Activated T-cell treated with anti-CD3 and anti-CD28 coated beads, Interleukin-2, amount 50 U/mL, for 4 hours (primary cell): ENCODE measurements at regions not wholly inside any gene's neighbourhood (a gene's known extent, or its start where the extent isn't known, plus 50 kb on each side); places are given as distances from the start of the nearest gene placed in this dataset.

Experiments used
- ATAC-seq, 2 donors: fragments of 200-7000 bp; cut with Tn5 transposase; one replicate each; pipeline ENCODE4 v1.10.0; 2021
- DNase-seq: peaks from one replicate; pipeline ENCODE4 v3.0.0-alpha.2; 2020
- H3K27me3 Mint-ChIP-seq: one replicate; pipeline ENCODE4 v1.8.0; 2021; ENCODE audit warnings: low read depth, mixed read lengths
- H3K36me3 Mint-ChIP-seq: one replicate; pipeline ENCODE4 v1.8.0; 2022; ENCODE audit warnings: mixed read lengths; ENCODE audit not compliant: insufficient read depth
- H3K4me1 Mint-ChIP-seq: one replicate; pipeline ENCODE4 v1.8.0; 2021; ENCODE audit warnings: low read depth, mixed read lengths
- H3K4me3 Mint-ChIP-seq: one replicate; pipeline ENCODE4 v1.8.0; 2021; ENCODE audit warnings: mild to moderate bottlenecking, moderate library complexity, mixed read lengths
- H3K9me3 Mint-ChIP-seq: one replicate; pipeline ENCODE4 v1.8.0; 2021; ENCODE audit warnings: mixed read lengths

GRCh38 chr13:88115976-88116375 lies 444.8 kb downstream of the SLITRK5 start:
- no peak overlapping the region for H3K4me3 Mint-ChIP-seq

GRCh38 chr13:88118952-88119351 lies 447.8 kb downstream of the SLITRK5 start:
- H3K4me3 Mint-ChIP-seq = no peak overlapping the region
- ATAC-seq (no peak), DNase-seq (no peak)
- no peaks in the 10 kb centered on the region for H3K9me3 Mint-ChIP-seq
- no peaks in the 10 kb centered on the region for H3K36me3 Mint-ChIP-seq
- no peaks in the 10 kb centered on the region for H3K4me1 Mint-ChIP-seq
- no peaks in the 10 kb centered on the region for H3K27me3 Mint-ChIP-seq

More at GRCh38 chr13:88115976-88116375, 444.8 kb downstream of the SLITRK5 start:
- ATAC-seq (no peak), DNase-seq (no peak)
- H3K27me3 Mint-ChIP-seq = no peaks in the 10 kb centered on the region
- no peaks in the 10 kb centered on the region for H3K4me1 Mint-ChIP-seq
- no peaks in the 10 kb centered on the region for H3K9me3 Mint-ChIP-seq
- no peaks in the 10 kb centered on the region for H3K36me3 Mint-ChIP-seq

GRCh38 chr13:88124142-88124541 lies 453.0 kb downstream of the SLITRK5 start:
- ATAC-seq = no peak
- Mint-ChIP-seq H3K36me3 (no peaks in the 10 kb centered on the region), H3K4me1 (no peaks in the 10 kb centered on the region), H3K4me3 (no peak overlapping the region), H3K9me3 (peaks cover 5% of the 10 kb centered on the region), H3K27me3 (no peaks in the 10 kb centered on the region)
- no peak for DNase-seq

GRCh38 chr13:88125055-88125454 lies 453.9 kb downstream of the SLITRK5 start:
- H3K36me3 Mint-ChIP-seq = no peaks in the 10 kb centered on the region

GRCh38 chr13:88136098-88136790 lies 465.1 kb downstream of the SLITRK5 start:
- no peak for ATAC-seq
- Mint-ChIP-seq H3K4me3 (no peak overlapping the region), H3K27me3 (no peaks in the 10 kb centered on the region), H3K36me3 (no peaks in the 10 kb centered on the region), H3K9me3 (peaks cover 4% of the 10 kb centered on the region), H3K4me1 (no peaks in the 10 kb centered on the region)
- DNase-seq = no peak

More at GRCh38 chr13:88125055-88125454, 453.9 kb downstream of the SLITRK5 start:
- Mint-ChIP-seq H3K4me3 (no peak overlapping the region), H3K4me1 (no peaks in the 10 kb centered on the region), H3K27me3 (no peaks in the 10 kb centered on the region), H3K9me3 (peaks cover 5% of the 10 kb centered on the region)
- ATAC-seq (no peak), DNase-seq (no peak)

GRCh38 chr13:88142653-88143052 lies 471.5 kb downstream of the SLITRK5 start:
- Mint-ChIP-seq H3K27me3 (no peaks in the 10 kb centered on the region), H3K4me3 (no peak overlapping the region), H3K9me3 (peaks cover 4% of the 10 kb centered on the region), H3K36me3 (no peaks in the 10 kb centered on the region), H3K4me1 (no peaks in the 10 kb centered on the region)
- ATAC-seq (no peak), DNase-seq (no peak)

GRCh38 chr13:88144580-88144979 lies 473.4 kb downstream of the SLITRK5 start:
- H3K4me3 Mint-ChIP-seq = no peak overlapping the region
- H3K36me3 Mint-ChIP-seq = no peaks in the 10 kb centered on the region
- H3K9me3 Mint-ChIP-seq = peaks cover 4% of the 10 kb centered on the region
- H3K4me1 Mint-ChIP-seq = no peaks in the 10 kb centered on the region
- ATAC-seq (no peak), DNase-seq (no peak)
- H3K27me3 Mint-ChIP-seq = no peaks in the 10 kb centered on the region

- ATAC-seq (no peak), DNase-seq (no peak)
- Mint-ChIP-seq H3K27me3 (no peaks in the 10 kb centered on the region), H3K36me3 (no peaks in the 10 kb centered on the region), H3K4me3 (no peak overlapping the region), H3K4me1 (no peaks in the 10 kb centered on the region), H3K9me3 (peaks cover 6% of the 10 kb centered on the region)
These were observed 482.2 kb downstream of the SLITRK5 start for GRCh38 chr13:88153353-88153752.

- Mint-ChIP-seq H3K27me3 (no peaks in the 10 kb centered on the region), H3K36me3 (no peaks in the 10 kb centered on the region), H3K9me3 (peaks cover 6% of the 10 kb centered on the region), H3K4me1 (no peaks in the 10 kb centered on the region), H3K4me3 (no peak overlapping the region)
- no peak for DNase-seq
- no peak for ATAC-seq
These were observed 482.8 kb downstream of the SLITRK5 start for GRCh38 chr13:88154001-88154400.

GRCh38 chr13:88162076-88162702 lies 491.0 kb downstream of the SLITRK5 start:
- H3K4me1 Mint-ChIP-seq = no peaks in the 10 kb centered on the region
- H3K4me3 Mint-ChIP-seq = no peak overlapping the region
- H3K27me3 Mint-ChIP-seq = no peaks in the 10 kb centered on the region
- no peaks in the 10 kb centered on the region for H3K9me3 Mint-ChIP-seq
- DNase-seq = no peak
- ATAC-seq = no peak
- H3K36me3 Mint-ChIP-seq = no peaks in the 10 kb centered on the region

- DNase-seq = no peak
- H3K4me3 Mint-ChIP-seq = no peak overlapping the region
- no peaks in the 10 kb centered on the region for H3K4me1 Mint-ChIP-seq
- no peaks in the 10 kb centered on the region for H3K36me3 Mint-ChIP-seq
- H3K9me3 Mint-ChIP-seq = peaks cover 8% of the 10 kb centered on the region
- H3K27me3 Mint-ChIP-seq = no peaks in the 10 kb centered on the region
- ATAC-seq = no peak
These were observed 505.1 kb downstream of the SLITRK5 start for GRCh38 chr13:88176231-88176630.

GRCh38 chr13:88183440-88183839 lies 512.3 kb downstream of the SLITRK5 start:
- Mint-ChIP-seq H3K9me3 (no peaks in the 10 kb centered on the region), H3K4me3 (no peak overlapping the region), H3K27me3 (no peaks in the 10 kb centered on the region), H3K4me1 (no peaks in the 10 kb centered on the region), H3K36me3 (no peaks in the 10 kb centered on the region)
- DNase-seq (no peak), ATAC-seq (no peak)

- ATAC-seq (no peak), DNase-seq (no peak)
- H3K27me3 Mint-ChIP-seq = no peaks in the 10 kb centered on the region
- no peaks in the 10 kb centered on the region for H3K36me3 Mint-ChIP-seq
- no peaks in the 10 kb centered on the region for H3K9me3 Mint-ChIP-seq
- H3K4me3 Mint-ChIP-seq = no peak overlapping the region
- H3K4me1 Mint-ChIP-seq = no peaks in the 10 kb centered on the region
These were observed 517.8 kb downstream of the SLITRK5 start for GRCh38 chr13:88188986-88189385.

- H3K36me3 Mint-ChIP-seq = no peaks in the 10 kb centered on the region
- no peak for ATAC-seq
- H3K27me3 Mint-ChIP-seq = no peaks in the 10 kb centered on the region
- no peaks in the 10 kb centered on the region for H3K4me1 Mint-ChIP-seq
- DNase-seq = no peak
- H3K9me3 Mint-ChIP-seq = no peaks in the 10 kb centered on the region
- no peak overlapping the region for H3K4me3 Mint-ChIP-seq
These were observed 518.6 kb downstream of the SLITRK5 start for GRCh38 chr13:88189728-88190127.

- DNase-seq (no peak), ATAC-seq (no peak)
- Mint-ChIP-seq H3K4me1 (no peaks in the 10 kb centered on the region), H3K9me3 (peaks cover 10% of the 10 kb centered on the region), H3K36me3 (no peaks in the 10 kb centered on the region), H3K4me3 (no peak overlapping the region), H3K27me3 (no peaks in the 10 kb centered on the region)
These were observed 524.9 kb downstream of the SLITRK5 start for GRCh38 chr13:88196106-88196505.
